Heart left ventricle (tissue), 16 donors: ENCODE measurements at regions not wholly inside any gene's neighbourhood (a gene's known extent, or its start where the extent isn't known, plus 50 kb on each side); places are given as distances from the start of the nearest gene placed in this dataset.

Experiments
- ATAC-seq, 4 donors: fragments of 200-7000 bp; cut with Tn5 transposase; one replicate each; pipeline ENCODE4 v1.9.1; 2020 to 2022; ENCODE audit warnings: moderate library complexity in 4 of 4, mild to moderate bottlenecking in 3 of 4, moderate number of reproducible peaks in 1 of 4
- DNase-seq, 5 donors: peaks; one replicate each; pipeline ENCODE4 v3.0.0-alpha.2; 2020
- H3K27ac ChIP-seq, 12 donors: fragments of 200-600 bp; sonication (generic) in 4 of 12; one replicate each; pipeline versions ENCODE4 v1.5.0 to v1.8.0; 2016 to 2022; ENCODE audit warnings: mild to moderate bottlenecking in 2 of 12
- H3K27me3 ChIP-seq, 9 donors: fragments of 200-600 bp; sonication (generic) in 2 of 9; one replicate each; pipeline versions ENCODE4 v1.5.1 to v1.8.0; 2016 to 2022; ENCODE audit warnings: mild to moderate bottlenecking in 3 of 9
- H3K36me3 ChIP-seq, 9 donors: fragments of 200-600 bp; sonication (generic) in 2 of 9; one replicate each; pipeline versions ENCODE4 v1.5.0 to v1.8.0; 2018 to 2022; ENCODE audit warnings: mild to moderate bottlenecking in 2 of 9
- H3K4me1 ChIP-seq, 12 donors: fragments of 200-600 bp; sonication (generic) in 4 of 12; one replicate each; pipeline versions ENCODE4 v1.5.0 to v1.8.0; 2016 to 2022; ENCODE audit warnings: mild to moderate bottlenecking in 3 of 12
- H3K4me3 ChIP-seq, 12 donors: fragments of 200-600 bp; sonication (generic) in 4 of 12; one replicate each; pipeline versions ENCODE4 v1.5.0 to v1.8.0; 2017 to 2022; ENCODE audit warnings: mild to moderate bottlenecking in 9 of 12, moderate library complexity in 4 of 12
- H3K9me3 ChIP-seq, 12 donors: fragments of 200-600 bp; sonication (generic) in 4 of 12; one replicate each; pipeline versions ENCODE4 v1.5.0 to v1.8.0; 2016 to 2022; ENCODE audit warnings: mild to moderate bottlenecking in 1 of 12
- POLR2A ChIP-seq, 2 donors: fragments of 450-650 bp; IDR thresholded peaks; one replicate each; pipeline ENCODE4 v1.6.1; 2017; ENCODE audit warnings: antibody characterized with exemption in 2 of 2, mild to moderate bottlenecking in 2 of 2, moderate library complexity in 2 of 2
- WGBS, 4 donors: extraction: QIAGEN DNeasy Blood & Tissue Kit in 2 of 4; methylation state at CpG; one replicate each; pipeline versions ENCODE4 v1.1.5 to v1.1.7; 2013 to 2018; 5-methylcytosine and 5-hydroxymethylcytosine counted together
- intact Hi-C, 10 donors: fragments of 100-400 bp; cut with DNase I; formaldehyde crosslinking; loops; one replicate each; pipeline versions ENCODE4 v1.11.1 to v1.14.2; 2022
- TF ChIP-seq, protein P1 (sequence below), 12 donors: fragments of 200-600 bp; sonication (generic) in 4 of 12; IDR thresholded peaks; one replicate each; pipeline versions ENCODE4 v1.5.0 to v1.8.0; 2018 to 2022; ENCODE audit warnings: antibody characterized with exemption in 12 of 12, mild to moderate bottlenecking in 5 of 12
- donor health status: ischemic (EF 13 %, LVEDD 7.1; RV severe dilation, severe dysfunction).
- donor health status: healthy with polysubstance abuse.
- donor health status: DM: no; HTN: yes; CAD: no.
- donor health status: DM: no; HTN: no; CAD: no.
- donor health status: ischemic (EF 25% LVEDD 6.9; RV normal size, moderate dysfunction).
- donor health status: ischemic (EF 25% LVEDD 5.7; RV mildly dilated, moderate dysfunction).
- donor health status: healthy.
- donor health status: DM: yes; HTN: yes; CAD: no.
- donor health status: ischemic (EF 35%, LVEDD 5.7; RV mildly dilated, moderate dysfunction).
- donor health status: nonischemic (EF 11% LVEDD 7.7; RV severe dilation, severe dysfunction).
- donor health status: DM: yes; HTN: yes; CAD: no.
- donor health status: PGD.
- donor health status: ischemic (EF 29% LVEDD 5.4; RV normal size, mild dysfunction).
- donor health status: nonischemic (EF 23%, LVEDD 6.1; RV moderate dilation, normal function).

- Histone ChIP-seq H3K4me3 (no peak overlapping the region), H3K27me3 (no peaks in the 10 kb centered on the region), H3K27ac (peak overlapping the region in 6 of 12 donors; percentile 51 to 89 (median 70)), H3K9me3 (no peaks in the 10 kb centered on the region), H3K36me3 (no peaks in the 10 kb centered on the region), H3K4me1 (peaks cover 0 to 24% (median 5%) of the 10 kb centered on the region in 12 donors)
- intact Hi-C loops, result loop anchor here in 1 of 10 donors (10.0 kb wide), 1 partner anchor 123 kb away; no protein-coding TSS in a partner anchor
- 67 to 79% (median 73%) methylated on average over 9 of the region's 9 CpGs for WGBS, 4 donors
- DNase-seq (peak in 1 of 5 donors; percentile 26), ATAC-seq (peak in 2 of 4 donors; percentile 15 to 29)
- TF ChIP-seq, protein P1, sequence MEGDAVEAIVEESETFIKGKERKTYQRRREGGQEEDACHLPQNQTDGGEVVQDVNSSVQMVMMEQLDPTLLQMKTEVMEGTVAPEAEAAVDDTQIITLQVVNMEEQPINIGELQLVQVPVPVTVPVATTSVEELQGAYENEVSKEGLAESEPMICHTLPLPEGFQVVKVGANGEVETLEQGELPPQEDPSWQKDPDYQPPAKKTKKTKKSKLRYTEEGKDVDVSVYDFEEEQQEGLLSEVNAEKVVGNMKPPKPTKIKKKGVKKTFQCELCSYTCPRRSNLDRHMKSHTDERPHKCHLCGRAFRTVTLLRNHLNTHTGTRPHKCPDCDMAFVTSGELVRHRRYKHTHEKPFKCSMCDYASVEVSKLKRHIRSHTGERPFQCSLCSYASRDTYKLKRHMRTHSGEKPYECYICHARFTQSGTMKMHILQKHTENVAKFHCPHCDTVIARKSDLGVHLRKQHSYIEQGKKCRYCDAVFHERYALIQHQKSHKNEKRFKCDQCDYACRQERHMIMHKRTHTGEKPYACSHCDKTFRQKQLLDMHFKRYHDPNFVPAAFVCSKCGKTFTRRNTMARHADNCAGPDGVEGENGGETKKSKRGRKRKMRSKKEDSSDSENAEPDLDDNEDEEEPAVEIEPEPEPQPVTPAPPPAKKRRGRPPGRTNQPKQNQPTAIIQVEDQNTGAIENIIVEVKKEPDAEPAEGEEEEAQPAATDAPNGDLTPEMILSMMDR (IDR thresholded peaks at IDR 0.05), result no peak
- TF ChIP-seq POLR2A (IDR thresholded peaks at IDR 0.05), result no peak
Measured at GRCh38 chr2:66301767-66302140, 133.2 kb upstream of the MEIS1 start.

DNA sequence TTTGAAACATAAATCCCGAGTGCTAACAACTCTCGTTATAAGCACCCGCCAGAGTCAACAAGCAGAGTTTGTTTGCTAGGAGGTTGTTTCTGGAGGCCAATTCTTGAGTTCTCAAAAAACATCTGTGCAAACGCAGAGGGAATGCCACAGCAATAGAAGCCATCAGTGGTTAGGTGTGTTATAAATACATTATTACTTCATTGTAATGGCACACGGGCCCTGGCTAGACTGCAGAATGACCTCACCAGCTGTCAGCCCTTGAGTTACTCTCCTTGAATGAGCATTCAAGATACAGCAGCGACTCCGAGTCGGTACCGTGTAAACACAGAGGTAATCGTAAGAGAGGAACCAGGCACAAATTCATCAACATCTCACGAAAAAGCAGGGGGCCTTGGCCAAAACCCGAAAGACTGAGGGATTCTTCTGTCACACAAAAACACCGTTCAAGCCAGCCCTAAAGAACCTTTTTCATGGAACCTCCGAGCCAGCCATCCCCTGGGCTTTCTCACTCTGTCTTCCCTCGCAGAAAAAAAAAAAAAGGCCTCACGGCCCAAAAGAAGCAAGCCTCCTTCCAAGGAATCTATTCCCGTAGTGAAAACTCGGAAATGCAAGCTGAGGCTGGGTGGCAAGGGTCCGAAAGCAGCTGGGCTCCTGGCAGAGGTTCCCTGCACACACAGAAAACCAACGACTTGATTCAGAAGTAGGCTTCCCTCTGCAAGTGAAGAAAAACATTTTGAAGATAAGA is 133.7 kb upstream of the MEIS1 start:
- Histone ChIP-seq H3K4me1 (peaks cover 0 to 20% (median 5%) of the 10 kb centered on the region in 12 donors), H3K36me3 (no peaks in the 10 kb centered on the region), H3K4me3 (peak overlapping the region in 8 of 12 donors; percentile 4 to 43 (median 30)), H3K27ac (peak overlapping the region in 9 of 12 donors; percentile 11 to 89 (median 65)), H3K27me3 (no peaks in the 10 kb centered on the region), H3K9me3 (no peaks in the 10 kb centered on the region)
- intact Hi-C loops, result loop anchor here in 1 of 10 donors (10.0 kb wide), 1 partner anchor 124 kb away; no protein-coding TSS in a partner anchor
- ATAC-seq (peak; percentile 92 to 94 (median 94)), DNase-seq (peak; percentile 56 to 76 (median 67))
- WGBS, 4 donors, result 33 to 37% (median 35%) methylated on average over 20 of the region's 20 CpGs
- TF ChIP-seq, protein P1 (IDR thresholded peaks at IDR 0.05), result no peak
- no peak for TF ChIP-seq POLR2A (IDR thresholded peaks at IDR 0.05)

DNA sequence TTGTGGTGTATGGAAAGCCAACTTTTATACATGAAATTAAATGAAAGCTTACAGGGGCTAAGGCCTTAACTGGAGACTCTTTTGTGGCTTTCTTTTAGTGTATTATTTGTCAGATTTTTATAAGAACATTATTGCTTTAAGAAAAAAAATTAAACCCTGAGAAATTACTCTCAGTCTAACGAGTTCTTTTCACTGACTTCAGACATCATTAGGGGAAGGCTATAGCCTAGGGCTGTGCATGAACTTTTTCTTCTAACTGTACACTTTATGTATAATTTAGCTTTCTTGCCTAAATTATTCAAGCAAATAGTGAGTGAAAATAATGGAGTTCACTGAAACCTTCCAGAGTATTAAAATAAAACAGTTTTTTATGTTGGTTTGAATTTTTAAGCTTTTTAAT is 151.1 kb upstream of the MEIS1 start:
- 50 to 69% (median 55%) methylated on average over 1 of the region's 1 CpG for WGBS, 4 donors
- Histone ChIP-seq H3K36me3 (no peaks in the 10 kb centered on the region), H3K4me3 (no peak overlapping the region), H3K4me1 (no peaks in the 10 kb centered on the region), H3K9me3 (no peaks in the 10 kb centered on the region), H3K27me3 (no peaks in the 10 kb centered on the region), H3K27ac (no peak overlapping the region)
- intact Hi-C loops, result no loop called here
- no peak for TF ChIP-seq POLR2A (IDR thresholded peaks at IDR 0.05)
- TF ChIP-seq, protein P1 (IDR thresholded peaks at IDR 0.05), result no peak
- DNase-seq, result no peak
- ATAC-seq, result no peak

DNA sequence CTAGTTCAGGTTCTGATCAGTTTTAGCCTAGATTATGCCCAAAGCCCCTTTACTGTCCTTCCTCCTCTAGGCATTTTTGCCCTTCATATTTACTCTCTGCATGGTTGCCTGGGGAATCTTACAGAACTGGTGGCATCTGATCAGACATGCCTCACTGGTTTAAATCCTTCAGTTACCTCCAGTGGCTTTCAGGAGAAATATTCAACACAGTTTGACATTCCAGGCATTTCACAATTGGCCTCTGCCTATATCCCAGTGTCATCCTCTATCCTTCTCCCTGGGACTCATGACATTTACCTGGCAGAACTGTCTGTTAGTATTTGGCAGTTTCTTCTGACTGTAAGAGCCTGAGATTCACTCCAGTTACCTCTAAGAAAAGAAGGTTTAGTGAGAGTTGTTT is 152.9 kb upstream of the MEIS1 start:
- DNase-seq, result no peak
- Histone ChIP-seq H3K27me3 (no peaks in the 10 kb centered on the region), H3K4me1 (no peaks in the 10 kb centered on the region), H3K4me3 (no peak overlapping the region), H3K27ac (no peak overlapping the region), H3K9me3 (no peaks in the 10 kb centered on the region), H3K36me3 (no peaks in the 10 kb centered on the region)
- intact Hi-C loops, result no loop called here
- no peak for ATAC-seq
- TF ChIP-seq, protein P1 (IDR thresholded peaks at IDR 0.05), result no peak
- no peak for TF ChIP-seq POLR2A (IDR thresholded peaks at IDR 0.05)
